ENCODE measurements at regions not wholly inside any gene's neighbourhood (a gene's known extent, or its start where the extent isn't known, plus 50 kb on each side); places are given as distances from the start of the nearest gene placed in this dataset.

DNA sequence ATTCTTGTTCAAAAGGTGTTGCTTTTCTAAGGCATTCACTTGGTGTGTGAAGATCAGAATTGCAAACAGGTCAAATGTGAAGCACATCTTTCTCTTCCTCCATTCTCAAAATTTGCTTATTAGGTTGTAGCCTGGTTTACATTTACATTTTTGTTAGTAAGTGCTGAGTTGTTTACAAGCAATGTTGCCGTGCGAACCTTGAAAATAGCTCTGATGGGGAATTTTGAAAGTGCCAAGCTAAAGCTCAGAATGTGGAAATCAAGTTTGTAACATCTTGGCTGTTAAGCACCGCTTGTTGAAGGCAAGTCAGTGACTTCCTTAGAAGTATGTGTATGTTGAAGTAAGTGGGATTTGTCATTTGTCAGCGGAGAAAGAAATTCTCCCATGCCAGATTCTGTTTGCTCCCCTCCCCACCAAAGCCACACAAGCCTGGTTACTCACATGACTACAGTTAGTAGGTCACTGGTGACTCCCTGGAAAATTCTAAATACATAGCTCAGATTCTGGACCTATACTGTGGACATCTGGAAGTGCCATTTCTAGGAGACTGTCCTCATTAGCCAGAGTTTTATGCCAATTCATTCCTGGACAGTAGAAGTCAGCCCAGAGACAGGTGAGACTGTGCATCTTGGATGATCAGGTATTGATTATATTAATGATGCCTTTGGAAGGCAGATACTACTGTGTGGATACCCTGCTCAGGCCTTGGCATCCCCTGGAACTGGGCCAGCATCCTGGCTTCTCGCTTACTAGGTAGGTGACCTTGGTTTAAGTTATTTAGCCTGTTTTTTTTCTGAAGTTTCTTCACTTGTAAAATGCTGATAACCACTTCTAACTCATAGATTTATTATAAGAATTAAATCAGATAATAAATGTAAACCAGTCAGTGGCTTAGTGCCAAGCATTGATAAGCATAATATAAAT is 390.6 kb upstream of the SEMA6D start (continued):
- TF ChIP-seq, protein P1, sequence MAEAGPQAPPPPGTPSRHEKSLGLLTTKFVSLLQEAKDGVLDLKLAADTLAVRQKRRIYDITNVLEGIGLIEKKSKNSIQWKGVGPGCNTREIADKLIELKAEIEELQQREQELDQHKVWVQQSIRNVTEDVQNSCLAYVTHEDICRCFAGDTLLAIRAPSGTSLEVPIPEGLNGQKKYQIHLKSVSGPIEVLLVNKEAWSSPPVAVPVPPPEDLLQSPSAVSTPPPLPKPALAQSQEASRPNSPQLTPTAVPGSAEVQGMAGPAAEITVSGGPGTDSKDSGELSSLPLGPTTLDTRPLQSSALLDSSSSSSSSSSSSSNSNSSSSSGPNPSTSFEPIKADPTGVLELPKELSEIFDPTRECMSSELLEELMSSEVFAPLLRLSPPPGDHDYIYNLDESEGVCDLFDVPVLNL (CRISPR knock-in tag; IDR thresholded peaks at IDR 0.05; ENCODE audit: borderline replicate concordance, low read depth) = no peak
- TF ChIP-seq, protein P2, sequence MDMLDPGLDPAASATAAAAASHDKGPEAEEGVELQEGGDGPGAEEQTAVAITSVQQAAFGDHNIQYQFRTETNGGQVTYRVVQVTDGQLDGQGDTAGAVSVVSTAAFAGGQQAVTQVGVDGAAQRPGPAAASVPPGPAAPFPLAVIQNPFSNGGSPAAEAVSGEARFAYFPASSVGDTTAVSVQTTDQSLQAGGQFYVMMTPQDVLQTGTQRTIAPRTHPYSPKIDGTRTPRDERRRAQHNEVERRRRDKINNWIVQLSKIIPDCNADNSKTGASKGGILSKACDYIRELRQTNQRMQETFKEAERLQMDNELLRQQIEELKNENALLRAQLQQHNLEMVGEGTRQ (CRISPR knock-in tag; IDR thresholded peaks at IDR 0.05) = no peak
- no peak for TF ChIP-seq SOX15 (CRISPR knock-in tag; IDR thresholded peaks at IDR 0.05)
- TF ChIP-seq, protein P3, sequence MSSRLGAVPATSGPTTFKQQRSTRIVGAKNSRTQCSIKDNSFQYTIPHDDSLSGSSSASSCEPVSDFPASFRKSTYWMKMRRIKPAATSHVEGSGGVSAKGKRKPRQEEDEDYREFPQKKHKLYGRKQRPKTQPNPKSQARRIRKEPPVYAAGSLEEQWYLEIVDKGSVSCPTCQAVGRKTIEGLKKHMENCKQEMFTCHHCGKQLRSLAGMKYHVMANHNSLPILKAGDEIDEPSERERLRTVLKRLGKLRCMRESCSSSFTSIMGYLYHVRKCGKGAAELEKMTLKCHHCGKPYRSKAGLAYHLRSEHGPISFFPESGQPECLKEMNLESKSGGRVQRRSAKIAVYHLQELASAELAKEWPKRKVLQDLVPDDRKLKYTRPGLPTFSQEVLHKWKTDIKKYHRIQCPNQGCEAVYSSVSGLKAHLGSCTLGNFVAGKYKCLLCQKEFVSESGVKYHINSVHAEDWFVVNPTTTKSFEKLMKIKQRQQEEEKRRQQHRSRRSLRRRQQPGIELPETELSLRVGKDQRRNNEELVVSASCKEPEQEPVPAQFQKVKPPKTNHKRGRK (CRISPR knock-in tag; IDR thresholded peaks at IDR 0.05; ENCODE audit: borderline replicate concordance) = no peak
- TF ChIP-seq ZNF138 (CRISPR knock-in tag; conservative IDR thresholded peaks at IDR 0.05) = no peak
- TF ChIP-seq, protein P4, sequence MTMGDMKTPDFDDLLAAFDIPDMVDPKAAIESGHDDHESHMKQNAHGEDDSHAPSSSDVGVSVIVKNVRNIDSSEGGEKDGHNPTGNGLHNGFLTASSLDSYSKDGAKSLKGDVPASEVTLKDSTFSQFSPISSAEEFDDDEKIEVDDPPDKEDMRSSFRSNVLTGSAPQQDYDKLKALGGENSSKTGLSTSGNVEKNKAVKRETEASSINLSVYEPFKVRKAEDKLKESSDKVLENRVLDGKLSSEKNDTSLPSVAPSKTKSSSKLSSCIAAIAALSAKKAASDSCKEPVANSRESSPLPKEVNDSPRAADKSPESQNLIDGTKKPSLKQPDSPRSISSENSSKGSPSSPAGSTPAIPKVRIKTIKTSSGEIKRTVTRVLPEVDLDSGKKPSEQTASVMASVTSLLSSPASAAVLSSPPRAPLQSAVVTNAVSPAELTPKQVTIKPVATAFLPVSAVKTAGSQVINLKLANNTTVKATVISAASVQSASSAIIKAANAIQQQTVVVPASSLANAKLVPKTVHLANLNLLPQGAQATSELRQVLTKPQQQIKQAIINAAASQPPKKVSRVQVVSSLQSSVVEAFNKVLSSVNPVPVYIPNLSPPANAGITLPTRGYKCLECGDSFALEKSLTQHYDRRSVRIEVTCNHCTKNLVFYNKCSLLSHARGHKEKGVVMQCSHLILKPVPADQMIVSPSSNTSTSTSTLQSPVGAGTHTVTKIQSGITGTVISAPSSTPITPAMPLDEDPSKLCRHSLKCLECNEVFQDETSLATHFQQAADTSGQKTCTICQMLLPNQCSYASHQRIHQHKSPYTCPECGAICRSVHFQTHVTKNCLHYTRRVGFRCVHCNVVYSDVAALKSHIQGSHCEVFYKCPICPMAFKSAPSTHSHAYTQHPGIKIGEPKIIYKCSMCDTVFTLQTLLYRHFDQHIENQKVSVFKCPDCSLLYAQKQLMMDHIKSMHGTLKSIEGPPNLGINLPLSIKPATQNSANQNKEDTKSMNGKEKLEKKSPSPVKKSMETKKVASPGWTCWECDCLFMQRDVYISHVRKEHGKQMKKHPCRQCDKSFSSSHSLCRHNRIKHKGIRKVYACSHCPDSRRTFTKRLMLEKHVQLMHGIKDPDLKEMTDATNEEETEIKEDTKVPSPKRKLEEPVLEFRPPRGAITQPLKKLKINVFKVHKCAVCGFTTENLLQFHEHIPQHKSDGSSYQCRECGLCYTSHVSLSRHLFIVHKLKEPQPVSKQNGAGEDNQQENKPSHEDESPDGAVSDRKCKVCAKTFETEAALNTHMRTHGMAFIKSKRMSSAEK (CRISPR knock-in tag; IDR thresholded peaks at IDR 0.05; ENCODE audit: borderline replicate concordance) = no peak
- no peak for TF ChIP-seq TCF7 (CRISPR knock-in tag; IDR thresholded peaks at IDR 0.05; ENCODE audit: low read depth)
- TF ChIP-seq PRRX2 (CRISPR knock-in tag; IDR thresholded peaks at IDR 0.05) = no peak
- TF ChIP-seq ZNF396 (CRISPR knock-in tag; IDR thresholded peaks at IDR 0.05; ENCODE audit: borderline replicate concordance) = no peak
- no peak for TF ChIP-seq TP53 (CRISPR knock-in tag; IDR thresholded peaks at IDR 0.05)
- TF ChIP-seq, protein P5, sequence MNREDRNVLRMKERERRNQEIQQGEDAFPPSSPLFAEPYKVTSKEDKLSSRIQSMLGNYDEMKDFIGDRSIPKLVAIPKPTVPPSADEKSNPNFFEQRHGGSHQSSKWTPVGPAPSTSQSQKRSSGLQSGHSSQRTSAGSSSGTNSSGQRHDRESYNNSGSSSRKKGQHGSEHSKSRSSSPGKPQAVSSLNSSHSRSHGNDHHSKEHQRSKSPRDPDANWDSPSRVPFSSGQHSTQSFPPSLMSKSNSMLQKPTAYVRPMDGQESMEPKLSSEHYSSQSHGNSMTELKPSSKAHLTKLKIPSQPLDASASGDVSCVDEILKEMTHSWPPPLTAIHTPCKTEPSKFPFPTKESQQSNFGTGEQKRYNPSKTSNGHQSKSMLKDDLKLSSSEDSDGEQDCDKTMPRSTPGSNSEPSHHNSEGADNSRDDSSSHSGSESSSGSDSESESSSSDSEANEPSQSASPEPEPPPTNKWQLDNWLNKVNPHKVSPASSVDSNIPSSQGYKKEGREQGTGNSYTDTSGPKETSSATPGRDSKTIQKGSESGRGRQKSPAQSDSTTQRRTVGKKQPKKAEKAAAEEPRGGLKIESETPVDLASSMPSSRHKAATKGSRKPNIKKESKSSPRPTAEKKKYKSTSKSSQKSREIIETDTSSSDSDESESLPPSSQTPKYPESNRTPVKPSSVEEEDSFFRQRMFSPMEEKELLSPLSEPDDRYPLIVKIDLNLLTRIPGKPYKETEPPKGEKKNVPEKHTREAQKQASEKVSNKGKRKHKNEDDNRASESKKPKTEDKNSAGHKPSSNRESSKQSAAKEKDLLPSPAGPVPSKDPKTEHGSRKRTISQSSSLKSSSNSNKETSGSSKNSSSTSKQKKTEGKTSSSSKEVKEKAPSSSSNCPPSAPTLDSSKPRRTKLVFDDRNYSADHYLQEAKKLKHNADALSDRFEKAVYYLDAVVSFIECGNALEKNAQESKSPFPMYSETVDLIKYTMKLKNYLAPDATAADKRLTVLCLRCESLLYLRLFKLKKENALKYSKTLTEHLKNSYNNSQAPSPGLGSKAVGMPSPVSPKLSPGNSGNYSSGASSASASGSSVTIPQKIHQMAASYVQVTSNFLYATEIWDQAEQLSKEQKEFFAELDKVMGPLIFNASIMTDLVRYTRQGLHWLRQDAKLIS (CRISPR knock-in tag; IDR thresholded peaks at IDR 0.05; ENCODE audit: borderline replicate concordance) = no peak

DNA sequence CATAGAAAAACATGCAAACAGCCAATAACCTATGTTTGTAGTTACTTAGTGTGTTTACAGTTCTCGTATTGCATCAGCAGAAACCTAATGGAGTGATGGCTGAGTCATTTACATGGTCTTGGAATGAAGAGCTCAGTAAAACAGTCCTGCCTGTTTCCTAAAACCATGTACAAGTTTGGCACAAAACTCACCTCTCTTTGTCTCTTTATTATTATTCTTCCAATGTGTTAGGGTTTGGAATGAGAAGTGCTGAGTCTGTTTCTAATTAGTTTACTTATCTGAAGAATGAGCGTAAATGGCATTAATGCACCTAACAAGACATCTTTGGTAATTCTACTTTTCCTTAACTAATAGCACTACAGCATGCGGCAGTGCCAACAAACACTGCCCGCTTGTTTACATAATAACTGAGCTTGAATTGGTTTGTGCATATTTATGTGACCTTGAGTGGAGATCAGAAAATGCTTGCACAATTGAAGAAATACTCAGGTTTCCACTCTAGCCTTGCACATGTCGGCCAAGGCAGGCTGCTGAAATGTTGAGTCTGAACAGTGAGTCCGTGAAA is 385.4 kb upstream of the SEMA6D start:
- H3K9me3 Mint-ChIP-seq = no peaks in the 10 kb centered on the region
- peaks cover 6% of the 10 kb centered on the region for H3K27me3 Mint-ChIP-seq (ENCODE audit: low read depth)
- peak overlapping the region; percentile 58; the same call in 1 of the 2 replicates for H3K27ac Mint-ChIP-seq
- peaks cover 12% of the 10 kb centered on the region for H3K4me1 Mint-ChIP-seq
- ChIA-PET POLR2A (no interaction called here), CTCF (interaction anchor here (0.7 kb wide), 1 partner anchor 136 kb away, joined by 3 read pairs; no protein-coding TSS in a partner anchor)
- ATAC-seq = no peak
- DNase-seq (ENCODE audit: low spot score) = no peak
- no peaks in the 10 kb centered on the region; the same call in 1 of the 2 replicates for H3K36me3 Mint-ChIP-seq
- no peak overlapping the region for H3K4me3 Mint-ChIP-seq
- TF ChIP-seq ESRRA (CRISPR knock-in tag; IDR thresholded peaks at IDR 0.05; ENCODE audit: borderline replicate concordance) (no peak), GABPB1 (CRISPR knock-in tag; IDR thresholded peaks at IDR 0.05) (no peak), ATF1 (CRISPR knock-in tag; IDR thresholded peaks at IDR 0.05) (no peak), CBFB (CRISPR knock-in tag; IDR thresholded peaks at IDR 0.05; ENCODE audit: low read depth) (no peak), PRRX2 (CRISPR knock-in tag; IDR thresholded peaks at IDR 0.05) (no peak), CREB1 (CRISPR knock-in tag; IDR thresholded peaks at IDR 0.05) (no peak), JUN (CRISPR knock-in tag; IDR thresholded peaks at IDR 0.05) (no peak)
- TF ChIP-seq, protein P6, sequence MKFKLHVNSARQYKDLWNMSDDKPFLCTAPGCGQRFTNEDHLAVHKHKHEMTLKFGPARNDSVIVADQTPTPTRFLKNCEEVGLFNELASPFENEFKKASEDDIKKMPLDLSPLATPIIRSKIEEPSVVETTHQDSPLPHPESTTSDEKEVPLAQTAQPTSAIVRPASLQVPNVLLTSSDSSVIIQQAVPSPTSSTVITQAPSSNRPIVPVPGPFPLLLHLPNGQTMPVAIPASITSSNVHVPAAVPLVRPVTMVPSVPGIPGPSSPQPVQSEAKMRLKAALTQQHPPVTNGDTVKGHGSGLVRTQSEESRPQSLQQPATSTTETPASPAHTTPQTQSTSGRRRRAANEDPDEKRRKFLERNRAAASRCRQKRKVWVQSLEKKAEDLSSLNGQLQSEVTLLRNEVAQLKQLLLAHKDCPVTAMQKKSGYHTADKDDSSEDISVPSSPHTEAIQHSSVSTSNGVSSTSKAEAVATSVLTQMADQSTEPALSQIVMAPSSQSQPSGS (CRISPR knock-in tag; IDR thresholded peaks at IDR 0.05; ENCODE audit: borderline replicate concordance, low read depth) = no peak
- TF ChIP-seq, protein P7, sequence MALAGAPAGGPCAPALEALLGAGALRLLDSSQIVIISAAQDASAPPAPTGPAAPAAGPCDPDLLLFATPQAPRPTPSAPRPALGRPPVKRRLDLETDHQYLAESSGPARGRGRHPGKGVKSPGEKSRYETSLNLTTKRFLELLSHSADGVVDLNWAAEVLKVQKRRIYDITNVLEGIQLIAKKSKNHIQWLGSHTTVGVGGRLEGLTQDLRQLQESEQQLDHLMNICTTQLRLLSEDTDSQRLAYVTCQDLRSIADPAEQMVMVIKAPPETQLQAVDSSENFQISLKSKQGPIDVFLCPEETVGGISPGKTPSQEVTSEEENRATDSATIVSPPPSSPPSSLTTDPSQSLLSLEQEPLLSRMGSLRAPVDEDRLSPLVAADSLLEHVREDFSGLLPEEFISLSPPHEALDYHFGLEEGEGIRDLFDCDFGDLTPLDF (CRISPR knock-in tag; IDR thresholded peaks at IDR 0.05) = no peak

Measured in WTC11 (cell line).